Dermis blood vessel endothelial cell (primary cell): ENCODE measurements at regions not wholly inside any gene's neighbourhood (a gene's known extent, or its start where the extent isn't known, plus 50 kb on each side); places are given as distances from the start of the nearest gene placed in this dataset.

ENCODE experiments used
- DNase-seq: peaks from one replicate; pipeline ENCODE4 v3.0.0; 2010

- no peak for DNase-seq
Measured at GRCh38 chr2:8276026-8276425, 405.8 kb upstream of the ID2 start.

GRCh38 chr2:8277921-8278571 lies 403.8 kb upstream of the ID2 start:
- no peak for DNase-seq

- no peak for DNase-seq
Measured at GRCh38 chr2:8278709-8279354, 403.0 kb upstream of the ID2 start.

- no peak for DNase-seq
Measured at GRCh38 chr2:8279506-8279905, 402.4 kb upstream of the ID2 start.

GRCh38 chr2:8281234-8281633 lies 400.6 kb upstream of the ID2 start:
- DNase-seq = no peak

- no peak for DNase-seq
Measured at GRCh38 chr2:8281950-8282857, 399.7 kb upstream of the ID2 start.

- DNase-seq = no peak
Measured at GRCh38 chr2:8282858-8283252, 399.0 kb upstream of the ID2 start.

- no peak for DNase-seq
Measured at GRCh38 chr2:8285081-8285480, 396.8 kb upstream of the ID2 start.

GRCh38 chr2:8285898-8286297 lies 396.0 kb upstream of the ID2 start:
- no peak for DNase-seq

- no peak for DNase-seq
Measured at GRCh38 chr2:8288206-8288605, 393.6 kb upstream of the ID2 start.

GRCh38 chr2:8289111-8289510 lies 392.7 kb upstream of the ID2 start:
- no peak for DNase-seq

- DNase-seq = no peak
Measured at GRCh38 chr2:8290771-8291352, 391.0 kb upstream of the ID2 start.

GRCh38 chr2:8296306-8296705 lies 385.6 kb upstream of the ID2 start:
- DNase-seq = no peak

GRCh38 chr2:8297376-8298231 lies 384.3 kb upstream of the ID2 start:
- no peak for DNase-seq

GRCh38 chr2:8298783-8299182 lies 383.1 kb upstream of the ID2 start:
- DNase-seq = no peak

- DNase-seq = no peak
Measured at GRCh38 chr2:8300216-8300615, 381.6 kb upstream of the ID2 start.

- no peak for DNase-seq
Measured at GRCh38 chr2:8300905-8301304, 381.0 kb upstream of the ID2 start.

- DNase-seq = no peak
Measured at GRCh38 chr2:8303322-8303832, 378.5 kb upstream of the ID2 start.

GRCh38 chr2:8304821-8305766 lies 376.8 kb upstream of the ID2 start:
- no peak for DNase-seq

- DNase-seq = no peak
Measured at GRCh38 chr2:8306530-8307351, 375.1 kb upstream of the ID2 start.
